ENCODE measurements at regions not wholly inside any gene's neighbourhood (a gene's known extent, or its start where the extent isn't known, plus 50 kb on each side); places are given as distances from the start of the nearest gene placed in this dataset.

DNA sequence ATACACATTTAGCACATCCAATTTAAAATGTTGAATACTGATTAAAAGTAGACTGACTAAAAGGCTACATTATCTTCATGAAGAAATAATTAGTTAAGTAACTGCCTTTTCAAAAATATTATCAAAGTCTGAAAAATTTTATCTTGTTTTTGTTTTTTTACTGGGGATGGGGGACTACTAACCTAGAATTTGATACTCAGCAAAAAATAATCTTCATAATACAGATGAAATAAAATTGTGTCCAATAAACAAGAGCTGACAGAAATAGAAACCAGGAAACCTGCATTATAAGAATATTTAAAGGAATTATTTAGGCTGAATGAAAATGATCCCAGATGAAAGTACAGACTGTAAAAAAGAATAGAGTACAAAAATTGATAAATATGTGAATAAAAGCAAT is 200.7 kb upstream of the RGPD4 start:
- TF ChIP-seq EZH2 (IDR thresholded peaks at IDR 0.05) (no peak), POLR2AphosphoS5 (IDR thresholded peaks at IDR 0.05; ENCODE audit: borderline replicate concordance, low read depth, low read length) (no peak), FOXP2 (optimal IDR thresholded peaks at IDR 0.05; ENCODE audit: control extremely low read depth, extremely low read length, insufficient read depth) (no peak)
